ENCODE measurements at regions not wholly inside any gene's neighbourhood (a gene's known extent, or its start where the extent isn't known, plus 50 kb on each side); places are given as distances from the start of the nearest gene placed in this dataset.

GRCh38 chr13:30026093-30026492, 175.7 kb upstream of the UBL3 start:
- Histone ChIP-seq H3K36me3 (ENCODE audit: control insufficient read depth in 2 of 4, insufficient read depth in 4 of 4, low read length in 3 of 4) (no peaks in the 10 kb centered on the region), H2BK120ac (replicated peaks; ENCODE audit: low read depth, low read length) (no peak overlapping the region), H3K79me2 (ENCODE audit: control insufficient read depth in 1 of 2, insufficient read depth in 2 of 2, low read length in 2 of 2) (no peaks in the 10 kb centered on the region), H2BK12ac (ENCODE audit: low read depth, low read length) (no peak overlapping the region), H3K14ac (ENCODE audit: insufficient read length) (no peak overlapping the region), H2BK20ac (ENCODE audit: low read length) (0 out of 2 replicates have a peak overlapping the region, but pooled peaks have one; percentile 7), H4K91ac (replicated peaks; ENCODE audit: insufficient read length, low read length) (no peak overlapping the region), H3K27me3 (replicated peaks in 1 of 4; ENCODE audit: control insufficient read depth in 3 of 4, extremely low read depth in 1 of 4, insufficient read depth in 3 of 4, low read length in 3 of 4) (no peaks in the 10 kb centered on the region), H3K56ac (replicated peaks; ENCODE audit: insufficient read length, low read depth, low read length) (no peak overlapping the region), H3K4ac (replicated peaks; ENCODE audit: insufficient read length, low read depth, low read length) (no peak overlapping the region), H3K18ac (ENCODE audit: extremely low read depth, low read length) (no peak overlapping the region), H2AFZ (ENCODE audit: low read length) (no peak overlapping the region), H2AK5ac (ENCODE audit: low read depth, low read length) (no peak overlapping the region), H3K27ac (ENCODE audit: low read depth, low read length) (no peak overlapping the region), H4K5ac (ENCODE audit: insufficient read length, low read depth, low read length) (no peak overlapping the region), H2BK15ac (ENCODE audit: low read length) (no peak overlapping the region), H3K4me2 (ENCODE audit: insufficient read depth in 1 of 2, low read depth in 2 of 2, low read length in 2 of 2) (no peak overlapping the region), H3K79me1 (ENCODE audit: low read depth, low read length) (no peaks in the 10 kb centered on the region), H4K20me1 (replicated peaks in 1 of 2; ENCODE audit: control insufficient read depth in 1 of 2, insufficient read depth in 2 of 2, low read length in 2 of 2) (no peaks in the 10 kb centered on the region), H4K8ac (ENCODE audit: extremely low read depth, insufficient read depth, low read length) (no peak overlapping the region), H3K4me3 (ENCODE audit: extremely low read depth in 1 of 4, insufficient read depth in 2 of 4, low read depth in 3 of 4, low read length in 4 of 4) (no peak overlapping the region), H3K23ac (ENCODE audit: insufficient read length) (no peak overlapping the region), H2BK5ac (ENCODE audit: low read depth, low read length) (no peak overlapping the region), H3K23me2 (ENCODE audit: low read depth, low read length) (no peaks in the 10 kb centered on the region), H3K9me3 (ENCODE audit: insufficient read depth in 2 of 2, low read depth in 1 of 2, low read length in 1 of 2) (no peaks in the 10 kb centered on the region), H3K9ac (replicated peaks in 1 of 4; ENCODE audit: extremely low read depth in 1 of 4, low read depth in 3 of 4, low read length in 3 of 4) (no peak overlapping the region), H3K4me1 (replicated peaks in 1 of 4; ENCODE audit: control insufficient read depth in 3 of 4, insufficient read depth in 4 of 4, low read length in 3 of 4) (no peaks in the 10 kb centered on the region)
- CTCF ChIA-PET (ENCODE audit: partially characterized antibody), result interaction anchor here (0.9 kb wide), 1 partner anchor 256 kb away, joined by 3 read pairs; no protein-coding TSS in a partner anchor
- DNase-seq (ENCODE audit: low read depth in 1 of 2, low spot score in 2 of 2) (no peak), FAIRE-seq (no peak)
- TF ChIP-seq CEBPB (IDR thresholded peaks at IDR 0.05; ENCODE audit: low read depth, low read length) (no peak), TCF12 (IDR thresholded peaks at IDR 0.05; ENCODE audit: low read depth, low read length) (no peak), BRCA1 (IDR thresholded peaks at IDR 0.05; ENCODE audit: low read depth, low read length) (no peak), GTF2F1 (IDR thresholded peaks at IDR 0.05; ENCODE audit: borderline replicate concordance, low read depth, low read length) (no peak), POU5F1 (IDR thresholded peaks at IDR 0.05; ENCODE audit: low read depth, low read length) (no peak), TEAD4 (IDR thresholded peaks at IDR 0.05; ENCODE audit: low read depth, low read length) (no peak), RXRA (IDR thresholded peaks at IDR 0.05; ENCODE audit: insufficient read depth, low read depth, low read length) (no peak), MAX (IDR thresholded peaks at IDR 0.05) (no peak), KDM1A (IDR thresholded peaks at IDR 0.05; ENCODE audit: borderline replicate concordance, low read length) (no peak), SIN3A (conservative IDR thresholded peaks at IDR 0.05 in 1 of 2, IDR thresholded peaks at IDR 0.05 in 1 of 2; ENCODE audit: low read depth in 1 of 2, low read length in 2 of 2) (no peak), CBX8 (IDR thresholded peaks at IDR 0.05; ENCODE audit: borderline replicate concordance, low read depth, low read length) (no peak)
- WGBS, 2 experiments (ENCODE audit: extremely low coverage in 1 of 2, insufficient coverage in 1 of 2, insufficient read length in 1 of 2, insufficient replicate concordance in 2 of 2, low coverage in 1 of 2, low lambda C conversion rate in 2 of 2, missing lambda C conversion rate in 1 of 2), result 93% methylated on average over 5 of the region's 5 CpGs; no CpG with 5 or more reads in 1 of the 2 experiments
- POLR2A ChIA-PET (ENCODE audit: partially characterized antibody), result no interaction called here
